K562 (cell line): ENCODE measurements at regions not wholly inside any gene's neighbourhood (a gene's known extent, or its start where the extent isn't known, plus 50 kb on each side); places are given as distances from the start of the nearest gene placed in this dataset.

ENCODE experiments used
- ATAC-seq: fragments of 200-7000 bp; cut with Tn5 transposase; 3 replicates; pipeline ENCODE4 v1.9.1; 2020; ENCODE audit warnings: moderate library complexity
- BruUV-seq: library from RNA; stranded (reverse); fragments of 400-500 nt; replicated peaks from 2 replicates; lab custom pipeline; 2021; lab: Mats Ljungman, UMichigan
- CTCF ChIA-PET: fragments of 300-600 bp; formaldehyde crosslinking; extraction: SDS; loops from one replicate; lab custom pipeline; 2021; ENCODE audit warnings: low intra/inter-chr PET ratio; lab: Yijun Ruan, JAX
- POLR2A ChIA-PET: fragments of 300-600, 350-650 bp; sonication (Branson Sonifier 250); formaldehyde crosslinking; extraction: SDS; loops from one replicate; lab custom pipeline; 2021; ENCODE audit warnings: antibody characterized with exemption, inconsistent platforms; lab: Yijun Ruan, JAX
- DNase-seq, 4 experiments: peaks; one replicate each; pipeline versions ENCODE4 v3.0.0 to v3.0.0-alpha.2; 2011 to 2018; ENCODE audit warnings: low spot score in 3 of 4, mixed read lengths in 3 of 4; ENCODE audit errors: extremely low read depth in 1 of 4
- FAIRE-seq: peaks from 2 replicates; lab custom pipeline; 2011; peaks lifted over from hg19 to GRCh38; lab: Jason Lieb, UNC
- H2AFZ ChIP-seq: 2 replicates; pipeline ENCODE4 v1.6.0; 2011; ENCODE audit warnings: low read depth, low read length, control low read depth, inconsistent platforms
- H3K27ac ChIP-seq: fragments of 200-600 bp; 3 replicates; pipeline ENCODE4 v1.8.0; 2011; ENCODE audit warnings: low read depth, mild to moderate bottlenecking, control low read depth, inconsistent platforms, low read length, moderate library complexity, mixed read lengths; ENCODE audit errors: extremely low read depth
- H3K27me3 ChIP-seq, 2 experiments: fragments of 300-600 bp in 1 of 2; 2 replicates in 1 of 2; 3 replicates in 1 of 2; pipeline versions ENCODE4 v1.6.0 to v1.8.0; 2011; ENCODE audit warnings: inconsistent platforms in 2 of 2, low read length in 2 of 2, mild to moderate bottlenecking in 1 of 2, mixed read lengths in 1 of 2, moderate library complexity in 1 of 2; ENCODE audit not compliant: control insufficient read depth in 2 of 2, insufficient read depth in 2 of 2
- H3K36me3 ChIP-seq: fragments of 300-600 bp; 3 replicates; pipeline ENCODE4 v1.8.0; 2011; ENCODE audit warnings: mild to moderate bottlenecking, low read length, inconsistent platforms; ENCODE audit not compliant: control insufficient read depth, insufficient read depth
- H3K4me1 ChIP-seq, 2 experiments: fragments of 200-600 bp in 1 of 2; replicated peaks in 1 of 2; 2 replicates in 1 of 2; 3 replicates in 1 of 2; pipeline versions ENCODE4 v1.5.1 to v1.8.0; 2011; ENCODE audit warnings: inconsistent platforms in 2 of 2, low read length in 2 of 2, mild to moderate bottlenecking in 1 of 2, mixed read lengths in 1 of 2, moderate library complexity in 1 of 2; ENCODE audit not compliant: control insufficient read depth in 2 of 2, insufficient read depth in 2 of 2
- H3K4me2 ChIP-seq: 2 replicates; pipeline ENCODE4 v1.6.1; 2011; ENCODE audit warnings: low read length, control low read depth, inconsistent platforms, mixed read lengths; ENCODE audit not compliant: insufficient read depth
- H3K4me3 ChIP-seq: fragments of 200-600 bp; sonication (generic), shearing (Covaris generic); 2 replicates; pipeline ENCODE4 v1.5.1; 2016; ENCODE audit warnings: control low read depth, inconsistent platforms
- H3K79me2 ChIP-seq: fragments of 200-600 bp; 3 replicates; pipeline ENCODE4 v1.8.0; 2011; ENCODE audit warnings: low read length, inconsistent platforms; ENCODE audit not compliant: control insufficient read depth, insufficient read depth
- H3K9ac ChIP-seq, 2 experiments: 2 replicates each; pipeline versions ENCODE4 v1.6.0 to v1.6.1; 2011; ENCODE audit warnings: low read depth in 2 of 2, low read length in 2 of 2, control low read depth in 1 of 2, inconsistent platforms in 1 of 2, mild to moderate bottlenecking in 1 of 2, mixed read lengths in 1 of 2; ENCODE audit not compliant: insufficient read depth in 1 of 2
- H3K9me1 ChIP-seq: one replicate; pipeline ENCODE4 v1.6.0; 2011; ENCODE audit warnings: inconsistent platforms, mild to moderate bottlenecking, low read length, moderate library complexity; ENCODE audit not compliant: control insufficient read depth, insufficient read depth
- H3K9me3 ChIP-seq: replicated peaks from 2 replicates; pipeline ENCODE4 v1.5.1; 2011; ENCODE audit warnings: low read depth, low read length, inconsistent platforms; ENCODE audit not compliant: control insufficient read depth, insufficient read depth
- H4K20me1 ChIP-seq: replicated peaks from 2 replicates; pipeline ENCODE4 v1.6.1; 2011; ENCODE audit warnings: low read length, inconsistent platforms, mixed read lengths; ENCODE audit not compliant: control insufficient read depth, insufficient read depth
- HDAC1 ChIP-seq, 2 experiments: fragments of 450-650 bp; IDR thresholded peaks; 2 replicates each; pipeline ENCODE4 v1.6.1; 2016 to 2017; ENCODE audit warnings: inconsistent platforms in 1 of 2, mild to moderate bottlenecking in 1 of 2, moderate library complexity in 1 of 2
- MITF ChIP-seq: IDR thresholded peaks from 2 replicates; pipeline ENCODE4 v1.6.1; 2014; ENCODE audit warnings: antibody characterized with exemption
- OTX1 ChIP-seq: fragments of 450-650 bp; formaldehyde crosslinking; IDR thresholded peaks from 2 replicates; pipeline ENCODE4 v1.4.0; 2022; ENCODE audit warnings: mild to moderate bottlenecking
- PBX2 ChIP-seq, 2 experiments: IDR thresholded peaks in 1 of 2; conservative IDR thresholded peaks in 1 of 2; 2 replicates each; pipeline ENCODE4 v1.6.1; 2016; ENCODE audit warnings: low read depth in 2 of 2, mild to moderate bottlenecking in 1 of 2, missing compliant biosample characterization in 1 of 2, missing genetic modification characterization in 1 of 2, moderate library complexity in 1 of 2
- RNF2 ChIP-seq: sonication (generic); IDR thresholded peaks from 2 replicates; pipeline ENCODE4 v1.6.1; 2016
- SMC3 ChIP-seq: conservative IDR thresholded peaks from 2 replicates; pipeline ENCODE4 v1.6.1; 2011; ENCODE audit warnings: low read depth, low read length, improper control_type of control experiment; ENCODE audit not compliant: insufficient read depth
- ZEB2 ChIP-seq: fragments of 450-650 bp; IDR thresholded peaks from 2 replicates; pipeline ENCODE4 v1.6.1; 2016
- ZNF584 ChIP-seq: fragments of 200-800 bp; sonication (Bioruptor generic); IDR thresholded peaks from 2 replicates; pipeline ENCODE4 v1.6.1; 2016; ENCODE audit warnings: low read depth, mild to moderate bottlenecking, missing genetic modification characterization, missing compliant biosample characterization
- ZNF609 ChIP-seq: sonication (generic); formaldehyde crosslinking; IDR thresholded peaks from 2 replicates; pipeline ENCODE4 v1.8.1; 2023; ENCODE audit warnings: missing genetic modification reagents, mild to moderate bottlenecking, borderline replicate concordance
- WGBS: fragments of 100-300 bp; shearing (Covaris generic); methylation state at CpG from one replicate; pipeline ENCODE4 v1.1.6; 2016; ENCODE audit warnings: low coverage, mixed read lengths; ENCODE audit not compliant: insufficient coverage; ENCODE audit errors: missing lambda C conversion rate; 5-methylcytosine and 5-hydroxymethylcytosine counted together
- in situ Hi-C: fragments of 300-500 bp; cut with MboI; formaldehyde crosslinking; loops from 4 replicates; pipeline ENCODE4 v1.15.0; 2018; ENCODE audit warnings: inconsistent platforms, mixed read lengths
- intact Hi-C: fragments of 100-400 bp; cut with micrococcal nuclease; formaldehyde crosslinking; loops from 2 replicates; pipeline ENCODE4 v1.14.2; 2022
- TF ChIP-seq, protein P1 (sequence below): fragments of 150-350 bp; IDR thresholded peaks from 2 replicates; pipeline ENCODE4 v1.6.1; 2014; ENCODE audit warnings: low read depth, mild to moderate bottlenecking, low read length, borderline replicate concordance

DNA sequence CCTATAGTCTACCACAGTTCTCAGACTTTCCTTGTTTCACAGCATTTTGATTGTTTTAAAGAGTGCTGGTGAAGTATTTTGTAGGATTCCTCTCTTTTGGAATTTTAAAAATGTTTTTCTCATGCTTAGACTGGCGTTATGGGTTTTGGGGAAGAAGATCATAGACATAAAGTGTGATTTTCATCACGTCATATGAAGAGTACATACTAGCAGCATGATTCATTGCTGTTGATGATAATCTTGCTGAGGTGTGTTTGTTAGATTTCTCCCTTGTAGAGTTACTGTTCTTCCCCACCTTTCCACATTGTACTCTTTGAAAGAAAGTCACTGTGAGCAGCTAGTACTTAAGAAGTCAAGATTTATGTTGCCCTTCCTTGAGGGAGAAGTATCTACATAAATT, 396.1 kb upstream of the GNPDA2 start:
- H3K4me2 ChIP-seq, result no peak overlapping the region
- H3K9me1 ChIP-seq, result no peaks in the 10 kb centered on the region
- H3K27ac ChIP-seq, result no peak overlapping the region
- POLR2A ChIA-PET, result no interaction called here
- H3K27me3 ChIP-seq, result no peaks in the 10 kb centered on the region
- H3K9me3 ChIP-seq, result no peaks in the 10 kb centered on the region; the same call in 1 of the 2 replicates
- no peaks in the 10 kb centered on the region for H3K79me2 ChIP-seq
- H3K4me3 ChIP-seq, result no peak overlapping the region
- no peak overlapping the region for H2AFZ ChIP-seq
- no peaks in the 10 kb centered on the region for H3K36me3 ChIP-seq
- CTCF ChIA-PET, result no interaction called here
- no peak for FAIRE-seq
- in situ Hi-C loops, result no loop called here
- H3K9ac ChIP-seq, result no peak overlapping the region
- intact Hi-C loops, result no loop called here
- H3K4me1 ChIP-seq, result no peaks in the 10 kb centered on the region
- no peaks in the 10 kb centered on the region for H4K20me1 ChIP-seq
- no peak for ATAC-seq
- BruUV-seq, result no TSS peak
- DNase-seq, result no peak
- 4% methylated on average over 2 of the region's 2 CpGs for WGBS
- TF ChIP-seq SMC3 (no peak), HDAC1 (IDR thresholded peaks at IDR 0.05) (no peak), RNF2 (no peak), ZNF584 (CRISPR knock-in tag) (no peak), OTX1 (CRISPR knock-in tag) (no peak), ZEB2 (no peak), PBX2 (CRISPR knock-in tag; IDR thresholded peaks at IDR 0.05; ENCODE audit: low read depth) (no peak), PBX2 (tag; conservative IDR thresholded peaks at IDR 0.05; ENCODE audit: low read depth) (no peak), MITF (no peak), ZNF609 (CRISPR knock-in tag) (no peak)
- TF ChIP-seq, protein P1, sequence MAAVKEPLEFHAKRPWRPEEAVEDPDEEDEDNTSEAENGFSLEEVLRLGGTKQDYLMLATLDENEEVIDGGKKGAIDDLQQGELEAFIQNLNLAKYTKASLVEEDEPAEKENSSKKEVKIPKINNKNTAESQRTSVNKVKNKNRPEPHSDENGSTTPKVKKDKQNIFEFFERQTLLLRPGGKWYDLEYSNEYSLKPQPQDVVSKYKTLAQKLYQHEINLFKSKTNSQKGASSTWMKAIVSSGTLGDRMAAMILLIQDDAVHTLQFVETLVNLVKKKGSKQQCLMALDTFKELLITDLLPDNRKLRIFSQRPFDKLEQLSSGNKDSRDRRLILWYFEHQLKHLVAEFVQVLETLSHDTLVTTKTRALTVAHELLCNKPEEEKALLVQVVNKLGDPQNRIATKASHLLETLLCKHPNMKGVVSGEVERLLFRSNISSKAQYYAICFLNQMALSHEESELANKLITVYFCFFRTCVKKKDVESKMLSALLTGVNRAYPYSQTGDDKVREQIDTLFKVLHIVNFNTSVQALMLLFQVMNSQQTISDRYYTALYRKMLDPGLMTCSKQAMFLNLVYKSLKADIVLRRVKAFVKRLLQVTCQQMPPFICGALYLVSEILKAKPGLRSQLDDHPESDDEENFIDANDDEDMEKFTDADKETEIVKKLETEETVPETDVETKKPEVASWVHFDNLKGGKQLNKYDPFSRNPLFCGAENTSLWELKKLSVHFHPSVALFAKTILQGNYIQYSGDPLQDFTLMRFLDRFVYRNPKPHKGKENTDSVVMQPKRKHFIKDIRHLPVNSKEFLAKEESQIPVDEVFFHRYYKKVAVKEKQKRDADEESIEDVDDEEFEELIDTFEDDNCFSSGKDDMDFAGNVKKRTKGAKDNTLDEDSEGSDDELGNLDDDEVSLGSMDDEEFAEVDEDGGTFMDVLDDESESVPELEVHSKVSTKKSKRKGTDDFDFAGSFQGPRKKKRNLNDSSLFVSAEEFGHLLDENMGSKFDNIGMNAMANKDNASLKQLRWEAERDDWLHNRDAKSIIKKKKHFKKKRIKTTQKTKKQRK, result no peak
